Lower lobe of right lung (tissue), 2 donors: ENCODE measurements at regions not wholly inside any gene's neighbourhood (a gene's known extent, or its start where the extent isn't known, plus 50 kb on each side); places are given as distances from the start of the nearest gene placed in this dataset.

ENCODE experiments used
- ATAC-seq, 2 donors: fragments of 200-7000 bp; cut with Tn5 transposase; one replicate each; pipeline ENCODE4 v1.9.1; 2020 to 2022; ENCODE audit warnings: mild to moderate bottlenecking in 2 of 2, moderate library complexity in 2 of 2
- DNase-seq: peaks from one replicate; pipeline ENCODE4 v3.0.0-alpha.2; 2020
- H3K27ac ChIP-seq: fragments of 200-600 bp; one replicate; pipeline ENCODE4 v1.8.0; 2022
- H3K27me3 ChIP-seq: fragments of 200-600 bp; one replicate; pipeline ENCODE4 v1.8.0; 2022; ENCODE audit warnings: low read depth
- H3K36me3 ChIP-seq: fragments of 200-600 bp; one replicate; pipeline ENCODE4 v1.8.0; 2022; ENCODE audit warnings: mild to moderate bottlenecking
- H3K4me1 ChIP-seq: fragments of 200-600 bp; one replicate; pipeline ENCODE4 v1.8.0; 2022
- H3K4me3 ChIP-seq: fragments of 200-600 bp; one replicate; pipeline ENCODE4 v1.8.0; 2022; ENCODE audit warnings: mild to moderate bottlenecking
- H3K9me3 ChIP-seq: fragments of 200-600 bp; one replicate; pipeline ENCODE4 v1.8.0; 2022
- CTCF ChIP-seq: fragments of 200-600 bp; IDR thresholded peaks from one replicate; pipeline ENCODE4 v1.8.0; 2022; ENCODE audit warnings: antibody characterized with exemption, mild to moderate bottlenecking
- intact Hi-C: fragments of 100-400 bp; cut with DNase I; formaldehyde crosslinking; loops from one replicate; pipeline ENCODE4 v1.11.0; 2022
- donor health status: DM: no; HTN: yes; CAD: no; lungs with severe emphysema.

- ATAC-seq = no peak
- no peak for DNase-seq
Observed at GRCh38 chr16:50469744-50470321, 78.4 kb upstream of the NKD1 start.

GRCh38 chr16:50469121-50469743, 79.0 kb upstream of the NKD1 start:
- DNase-seq = no peak

More at GRCh38 chr16:50469744-50470321, 78.4 kb upstream of the NKD1 start:
- TF ChIP-seq CTCF = no peak
- H3K4me3 ChIP-seq = no peak overlapping the region
- H3K36me3 ChIP-seq = no peaks in the 10 kb centered on the region
- H3K27ac ChIP-seq = no peak overlapping the region
- peaks cover 11% of the 10 kb centered on the region for H3K4me1 ChIP-seq
- H3K9me3 ChIP-seq = no peaks in the 10 kb centered on the region
- intact Hi-C loops = no loop called here
- peaks cover 44% of the 10 kb centered on the region for H3K27me3 ChIP-seq

GRCh38 chr16:50468749-50469078, 79.5 kb upstream of the NKD1 start:
- intact Hi-C loops = no loop called here
- DNase-seq = no peak
- Histone ChIP-seq H3K36me3 (no peaks in the 10 kb centered on the region), H3K27ac (no peak overlapping the region), H3K9me3 (no peaks in the 10 kb centered on the region), H3K4me3 (no peak overlapping the region), H3K27me3 (peaks cover 49% of the 10 kb centered on the region), H3K4me1 (peaks cover 11% of the 10 kb centered on the region)
- no peak for TF ChIP-seq CTCF
- no peak for ATAC-seq

More at GRCh38 chr16:50469121-50469743, 79.0 kb upstream of the NKD1 start:
- intact Hi-C loops = no loop called here
- no peak for ATAC-seq
- TF ChIP-seq CTCF = no peak
- peaks cover 11% of the 10 kb centered on the region for H3K4me1 ChIP-seq
- no peak overlapping the region for H3K4me3 ChIP-seq
- no peak overlapping the region for H3K27ac ChIP-seq
- H3K36me3 ChIP-seq = no peaks in the 10 kb centered on the region
- H3K9me3 ChIP-seq = no peaks in the 10 kb centered on the region
- peaks cover 48% of the 10 kb centered on the region for H3K27me3 ChIP-seq

- no peaks in the 10 kb centered on the region for H3K36me3 ChIP-seq
- H3K4me3 ChIP-seq = peak overlapping the region; percentile 33
- H3K27me3 ChIP-seq = peaks cover 54% of the 10 kb centered on the region
- H3K4me1 ChIP-seq = peaks cover 11% of the 10 kb centered on the region
- TF ChIP-seq CTCF = no peak
- intact Hi-C loops = no loop called here
- no peak for DNase-seq
- ATAC-seq = peak; percentile 19 to 34
- H3K27ac ChIP-seq = no peak overlapping the region
- no peaks in the 10 kb centered on the region for H3K9me3 ChIP-seq
Observed at GRCh38 chr16:50467943-50468748, 80.0 kb upstream of the NKD1 start.

GRCh38 chr16:50467559-50467942, 80.6 kb upstream of the NKD1 start:
- DNase-seq = no peak
- no peak for TF ChIP-seq CTCF
- no peaks in the 10 kb centered on the region for H3K9me3 ChIP-seq
- intact Hi-C loops = no loop called here
- H3K27me3 ChIP-seq = peaks cover 60% of the 10 kb centered on the region
- no peaks in the 10 kb centered on the region for H3K36me3 ChIP-seq
- peak overlapping the region; percentile 33 for H3K4me3 ChIP-seq
- ATAC-seq = peak in 1 of 2 donors; percentile 11
- no peak overlapping the region for H3K27ac ChIP-seq
- peaks cover 11% of the 10 kb centered on the region for H3K4me1 ChIP-seq
